OCI-M1 (cell line): ENCODE measurements at regions not wholly inside any gene's neighbourhood (a gene's known extent, or its start where the extent isn't known, plus 50 kb on each side); places are given as distances from the start of the nearest gene placed in this dataset.
A peak's percentile ranks its signal among the peaks of the same experiment; 100 is the strongest.

Experiments
- DNase-seq: peaks from one replicate; lab custom pipeline; 2025; lab: John Stamatoyannopoulos, UW

DNA sequence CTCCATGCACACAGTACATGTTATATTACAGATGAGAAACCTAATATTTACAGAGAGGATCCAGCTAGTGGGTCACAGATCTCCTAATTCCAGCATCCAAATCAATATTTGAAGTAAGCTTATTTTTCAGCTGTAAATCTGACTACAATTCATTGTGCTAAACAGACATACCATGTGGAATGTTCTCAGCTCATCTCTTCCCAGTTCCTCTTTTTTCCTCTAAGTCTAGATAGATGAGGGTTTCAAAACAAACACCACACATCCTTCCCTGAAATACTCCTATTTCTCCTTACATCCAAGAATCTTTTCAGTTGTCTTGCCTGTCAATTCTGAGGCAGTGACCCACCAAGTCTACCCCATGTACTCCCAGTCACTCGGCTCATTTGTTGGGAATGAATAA is 200.7 kb upstream of the PIK3C3 start:
- no peak for DNase-seq

- DNase-seq: no peak
These were observed 201.2 kb upstream of the PIK3C3 start for GRCh38 chr18:41753826-41754225.

DNA sequence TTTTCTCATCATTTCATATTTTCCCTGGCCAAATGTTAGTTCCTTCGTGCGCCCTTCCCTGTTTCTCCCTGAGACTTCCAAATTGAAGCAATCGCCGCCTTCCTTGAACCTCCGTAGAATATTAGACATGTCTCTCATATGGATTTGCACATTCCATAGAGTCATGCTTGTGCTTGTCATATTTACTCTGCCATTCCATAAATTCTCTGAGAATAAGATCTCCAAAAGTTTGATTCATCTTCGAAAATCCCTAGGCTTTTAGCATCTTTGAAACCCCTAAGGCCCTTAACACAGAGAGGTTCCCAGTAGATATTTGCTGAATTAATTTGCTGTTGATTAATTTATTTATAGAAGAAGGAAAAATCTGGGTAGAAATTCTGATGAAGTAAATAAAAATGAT is 202.2 kb upstream of the PIK3C3 start:
- DNase-seq: no peak

- peak; percentile 46 for DNase-seq
These were observed 203.4 kb upstream of the PIK3C3 start for GRCh38 chr18:41751652-41752051.

DNA sequence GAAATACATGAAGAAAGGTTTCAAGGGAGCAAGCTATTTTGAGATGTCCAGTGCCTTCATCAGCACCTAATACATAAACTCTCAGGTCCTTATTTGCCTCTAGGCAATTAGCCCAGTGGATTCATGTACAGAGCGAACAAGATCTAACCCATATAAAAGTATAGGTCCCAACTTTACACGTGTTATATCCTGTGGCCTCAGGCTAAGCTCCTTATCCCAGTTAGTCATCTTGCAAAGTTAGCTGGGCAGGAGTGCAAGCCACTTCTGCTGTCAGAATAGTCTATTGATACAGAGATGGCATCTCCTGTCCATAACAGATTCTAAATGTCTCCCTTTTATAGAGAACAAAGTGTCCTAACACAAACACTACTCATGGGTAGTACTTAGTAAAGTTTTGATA is 203.9 kb upstream of the PIK3C3 start:
- no peak for DNase-seq

GRCh38 chr18:41747723-41748242 is 207.3 kb upstream of the PIK3C3 start:
- no peak for DNase-seq

GRCh38 chr18:41745166-41746049 is 209.6 kb upstream of the PIK3C3 start:
- peak; percentile 73 for DNase-seq

GRCh38 chr18:41744421-41745030 is 210.5 kb upstream of the PIK3C3 start:
- DNase-seq: no peak

GRCh38 chr18:41737218-41737617 is 217.8 kb upstream of the PIK3C3 start:
- DNase-seq: no peak

GRCh38 chr18:41734917-41735316 is 220.1 kb upstream of the PIK3C3 start:
- no peak for DNase-seq

- DNase-seq: no peak
These were observed 222.7 kb upstream of the PIK3C3 start for GRCh38 chr18:41732356-41732755.

GRCh38 chr18:41731884-41732283 is 223.2 kb upstream of the PIK3C3 start:
- no peak for DNase-seq

DNA sequence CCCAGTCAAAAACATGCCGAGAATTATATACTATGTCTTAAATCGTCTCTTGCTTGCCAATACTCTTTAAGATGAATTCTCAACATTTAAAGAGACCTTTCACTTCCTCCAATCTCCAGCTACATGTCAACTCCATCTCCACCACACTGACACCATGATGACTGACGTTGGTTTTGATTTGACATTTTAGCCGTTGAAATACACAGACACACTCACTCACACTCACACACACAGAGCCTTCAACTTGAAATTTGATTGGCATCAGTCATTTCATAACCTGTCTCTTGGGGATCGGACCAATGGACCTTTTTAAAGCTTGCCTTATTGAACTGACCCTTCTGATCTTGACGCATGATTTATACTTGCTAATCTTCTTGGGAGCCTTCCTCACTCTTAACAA is 230.8 kb upstream of the PIK3C3 start:
- no peak for DNase-seq

DNA sequence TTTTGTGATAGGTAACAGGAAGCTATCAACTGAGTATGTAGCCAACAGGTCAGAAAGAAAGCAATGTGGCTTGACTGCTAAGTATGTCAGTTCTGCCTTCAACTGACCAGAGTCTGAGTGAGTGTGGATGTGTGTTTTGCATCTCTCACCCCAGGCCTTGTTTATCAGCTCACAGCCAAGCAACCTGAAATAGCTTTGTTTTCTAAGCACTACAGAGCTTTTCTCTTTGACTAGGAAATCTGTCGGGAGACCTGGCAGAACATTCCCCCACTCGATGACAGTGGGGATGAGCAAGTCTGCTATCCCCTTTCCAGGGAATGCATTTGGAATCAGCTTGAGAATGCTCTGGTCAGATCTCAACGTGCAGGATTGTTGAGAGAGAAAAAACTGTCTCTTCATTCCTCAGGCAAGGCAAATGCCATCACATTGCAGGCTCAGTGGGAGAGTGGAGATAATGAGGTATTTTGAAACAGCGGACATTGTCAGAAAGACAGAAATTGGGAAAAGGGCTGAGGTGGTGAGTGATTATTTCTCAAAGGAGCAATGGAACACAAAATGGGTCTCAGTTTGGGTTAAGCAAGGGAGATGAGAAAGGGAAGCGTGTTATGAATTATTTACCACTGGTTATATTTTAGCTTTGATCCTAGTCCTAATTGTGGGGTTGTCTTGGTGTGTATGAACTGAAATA is 233.8 kb upstream of the PIK3C3 start:
- DNase-seq: no peak

- no peak for DNase-seq
These were observed 234.8 kb upstream of the PIK3C3 start for GRCh38 chr18:41720226-41720625.

GRCh38 chr18:41719808-41720207 is 235.2 kb upstream of the PIK3C3 start:
- no peak for DNase-seq

GRCh38 chr18:41714872-41715271 is 240.2 kb upstream of the PIK3C3 start:
- peak; percentile 64 for DNase-seq

- no peak for DNase-seq
These were observed 240.8 kb upstream of the PIK3C3 start for GRCh38 chr18:41713969-41714825.

GRCh38 chr18:41706301-41706700 is 248.7 kb upstream of the PIK3C3 start:
- DNase-seq: no peak

DNA sequence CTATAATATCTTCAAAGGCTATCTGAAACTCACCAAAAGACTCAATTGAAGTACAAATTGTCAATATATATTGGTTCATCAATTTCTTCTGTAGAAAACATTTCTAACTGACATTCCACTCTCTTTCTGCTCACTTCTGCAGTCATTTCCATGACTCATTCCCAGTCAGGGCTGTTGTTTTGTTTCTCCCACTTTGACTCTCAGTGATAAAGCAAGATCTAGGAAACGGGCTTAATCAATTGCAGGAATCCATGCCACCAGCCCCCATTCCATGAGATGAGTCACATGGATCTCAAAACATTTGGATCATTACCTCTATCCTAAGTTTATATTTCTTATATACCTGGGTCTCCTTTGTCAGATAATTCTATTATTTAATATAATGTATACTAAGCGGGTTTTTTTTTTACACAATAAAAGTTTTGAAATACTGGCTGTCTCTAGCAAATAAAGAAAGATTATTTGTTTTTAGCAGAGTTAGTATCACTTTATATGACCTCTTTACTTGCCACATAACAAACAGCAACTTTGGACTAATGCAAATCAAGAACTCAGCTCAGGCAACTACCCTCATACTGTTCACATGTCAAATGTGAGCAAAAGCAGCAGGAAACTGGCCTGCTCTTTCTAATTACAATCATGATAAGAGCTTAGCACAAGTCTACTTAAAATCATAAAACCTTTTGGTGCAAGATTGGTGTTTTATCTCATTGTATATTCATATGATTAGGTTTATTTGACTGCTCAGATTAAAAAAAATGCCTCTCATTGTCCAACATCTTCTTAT is 251.1 kb upstream of the PIK3C3 start:
- no peak for DNase-seq

DNA sequence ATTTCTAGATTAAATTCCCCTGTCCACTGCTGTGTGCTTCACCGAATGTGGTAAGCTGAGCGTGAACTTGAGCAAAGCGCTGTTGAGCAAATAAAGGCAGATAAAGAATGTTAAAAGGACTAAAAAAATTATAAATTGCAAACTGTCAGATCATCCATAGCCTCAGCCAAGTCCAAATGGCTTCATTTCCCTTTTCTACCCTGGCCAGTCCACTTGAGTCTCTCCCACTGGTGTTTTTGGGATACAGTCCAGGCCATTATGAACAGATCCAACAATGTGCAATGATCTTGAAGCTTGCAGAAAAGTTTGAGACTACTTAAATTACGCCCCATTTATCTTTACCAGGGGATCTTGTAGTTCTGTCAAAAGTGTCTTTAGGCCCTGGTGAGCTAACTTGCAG is 254.6 kb upstream of the PIK3C3 start:
- DNase-seq: no peak
